ENCODE measurements at regions not wholly inside any gene's neighbourhood (a gene's known extent, or its start where the extent isn't known, plus 50 kb on each side); places are given as distances from the start of the nearest gene placed in this dataset.
"Not testable (repeated sequence)": the region's sequence is repeated elsewhere in the genome, so short reads cannot be mapped to it uniquely, and the experiment has no call there.

- Histone ChIP-seq H3K36me3 (replicated peaks in 1 of 2) (no peaks in the 10 kb centered on the region), H3K27ac (no peak overlapping the region), H3K4me3 (no peak overlapping the region), H3K4me1 (replicated peaks in 1 of 2) (no peaks in the 10 kb centered on the region), H3K27me3 (no peaks in the 10 kb centered on the region), H3K9me3 (replicated peaks in 1 of 3) (no peaks in the 10 kb centered on the region)
- WGBS, 4 donors: 76 to 90% (median 80%) methylated on average over 2 of the region's 2 CpGs
- DNase-seq: no peak
- no peak for TF ChIP-seq POLR2A (IDR thresholded peaks at IDR 0.05)
- TF ChIP-seq, protein P1, sequence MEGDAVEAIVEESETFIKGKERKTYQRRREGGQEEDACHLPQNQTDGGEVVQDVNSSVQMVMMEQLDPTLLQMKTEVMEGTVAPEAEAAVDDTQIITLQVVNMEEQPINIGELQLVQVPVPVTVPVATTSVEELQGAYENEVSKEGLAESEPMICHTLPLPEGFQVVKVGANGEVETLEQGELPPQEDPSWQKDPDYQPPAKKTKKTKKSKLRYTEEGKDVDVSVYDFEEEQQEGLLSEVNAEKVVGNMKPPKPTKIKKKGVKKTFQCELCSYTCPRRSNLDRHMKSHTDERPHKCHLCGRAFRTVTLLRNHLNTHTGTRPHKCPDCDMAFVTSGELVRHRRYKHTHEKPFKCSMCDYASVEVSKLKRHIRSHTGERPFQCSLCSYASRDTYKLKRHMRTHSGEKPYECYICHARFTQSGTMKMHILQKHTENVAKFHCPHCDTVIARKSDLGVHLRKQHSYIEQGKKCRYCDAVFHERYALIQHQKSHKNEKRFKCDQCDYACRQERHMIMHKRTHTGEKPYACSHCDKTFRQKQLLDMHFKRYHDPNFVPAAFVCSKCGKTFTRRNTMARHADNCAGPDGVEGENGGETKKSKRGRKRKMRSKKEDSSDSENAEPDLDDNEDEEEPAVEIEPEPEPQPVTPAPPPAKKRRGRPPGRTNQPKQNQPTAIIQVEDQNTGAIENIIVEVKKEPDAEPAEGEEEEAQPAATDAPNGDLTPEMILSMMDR (IDR thresholded peaks at IDR 0.05): no peak
- intact Hi-C loops (cut with DNase I): no loop called here
These were observed 283.9 kb downstream of the NKX6-1 start for GRCh38 chr4:84215217-84215616.

GRCh38 chr4:84206226-84206625 is 292.9 kb downstream of the NKX6-1 start:
- DNase-seq; H3K4me3 ChIP-seq; H3K27me3 ChIP-seq; H3K4me1 ChIP-seq (replicated peaks in 1 of 2); H3K27ac ChIP-seq; H3K9me3 ChIP-seq (replicated peaks in 1 of 3); intact Hi-C loops (cut with DNase I); H3K36me3 ChIP-seq (replicated peaks in 1 of 2): not testable (repeated sequence)
- WGBS, 4 donors: 76 to 85% (median 80%) methylated on average over 4 of the region's 4 CpGs

- Histone ChIP-seq H3K36me3 (replicated peaks in 1 of 2) (no peaks in the 10 kb centered on the region), H3K4me3 (no peak overlapping the region), H3K27me3 (no peaks in the 10 kb centered on the region), H3K27ac (no peak overlapping the region), H3K4me1 (replicated peaks in 1 of 2) (no peaks in the 10 kb centered on the region), H3K9me3 (replicated peaks in 1 of 3) (no peaks in the 10 kb centered on the region)
- TF ChIP-seq, protein P1 (IDR thresholded peaks at IDR 0.05): no peak
- TF ChIP-seq POLR2A (IDR thresholded peaks at IDR 0.05): no peak
- intact Hi-C loops (cut with DNase I): no loop called here
- WGBS, 4 donors: 32 to 52% (median 34%) methylated on average over 1 of the region's 1 CpG
- no peak for DNase-seq
These were observed 309.9 kb downstream of the NKX6-1 start for GRCh38 chr4:84189144-84189543.

DNA sequence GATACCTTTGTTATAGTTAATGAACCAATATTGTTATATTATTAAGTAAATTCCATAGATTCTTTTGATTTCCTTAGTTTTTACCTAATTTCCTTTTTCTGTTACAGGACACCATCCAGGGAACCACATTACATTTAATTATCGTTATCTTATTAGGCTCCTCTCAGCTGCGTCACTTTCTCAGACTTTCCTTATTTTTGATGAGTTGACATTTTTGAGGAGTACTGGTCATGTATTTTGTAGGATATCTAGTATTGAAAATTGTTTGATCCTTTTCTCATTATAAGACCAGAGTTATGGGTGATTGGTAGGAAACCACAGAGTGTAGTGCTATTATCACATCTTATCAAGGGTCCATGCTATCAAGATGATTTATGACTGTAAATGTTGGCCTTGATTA is 319.7 kb downstream of the NKX6-1 start:
- intact Hi-C loops (cut with DNase I): no loop called here
- H3K36me3 ChIP-seq (replicated peaks in 1 of 2): no peaks in the 10 kb centered on the region
- H3K4me3 ChIP-seq: no peak overlapping the region
- no peaks in the 10 kb centered on the region for H3K4me1 ChIP-seq (replicated peaks in 1 of 2)
- WGBS, 4 donors: 87 to 98% (median 92%) methylated on average over 2 of the region's 2 CpGs
- no peak for DNase-seq
- H3K9me3 ChIP-seq (replicated peaks in 1 of 3): no peaks in the 10 kb centered on the region
- H3K27ac ChIP-seq: no peak overlapping the region
- TF ChIP-seq POLR2A (IDR thresholded peaks at IDR 0.05): no peak
- no peaks in the 10 kb centered on the region for H3K27me3 ChIP-seq

- WGBS, 4 donors: 40 to 66% (median 43%) methylated on average over 5 of the region's 5 CpGs
- DNase-seq: no peak
- Histone ChIP-seq H3K27ac (no peak overlapping the region), H3K9me3 (replicated peaks in 1 of 3) (no peaks in the 10 kb centered on the region), H3K4me3 (no peak overlapping the region), H3K4me1 (replicated peaks in 1 of 2) (no peaks in the 10 kb centered on the region), H3K27me3 (no peaks in the 10 kb centered on the region), H3K36me3 (replicated peaks in 1 of 2) (no peaks in the 10 kb centered on the region)
- TF ChIP-seq, protein P1 (IDR thresholded peaks at IDR 0.05): no peak
- TF ChIP-seq POLR2A (IDR thresholded peaks at IDR 0.05): no peak
- intact Hi-C loops (cut with DNase I): no loop called here
These were observed 321.1 kb downstream of the NKX6-1 start for GRCh38 chr4:84177831-84178542.
